ENCODE measurements at regions not wholly inside any gene's neighbourhood (a gene's known extent, or its start where the extent isn't known, plus 50 kb on each side); places are given as distances from the start of the nearest gene placed in this dataset.
"Not testable (repeated sequence)": the region's sequence is repeated elsewhere in the genome, so short reads cannot be mapped to it uniquely, and the experiment has no call there.

DNA sequence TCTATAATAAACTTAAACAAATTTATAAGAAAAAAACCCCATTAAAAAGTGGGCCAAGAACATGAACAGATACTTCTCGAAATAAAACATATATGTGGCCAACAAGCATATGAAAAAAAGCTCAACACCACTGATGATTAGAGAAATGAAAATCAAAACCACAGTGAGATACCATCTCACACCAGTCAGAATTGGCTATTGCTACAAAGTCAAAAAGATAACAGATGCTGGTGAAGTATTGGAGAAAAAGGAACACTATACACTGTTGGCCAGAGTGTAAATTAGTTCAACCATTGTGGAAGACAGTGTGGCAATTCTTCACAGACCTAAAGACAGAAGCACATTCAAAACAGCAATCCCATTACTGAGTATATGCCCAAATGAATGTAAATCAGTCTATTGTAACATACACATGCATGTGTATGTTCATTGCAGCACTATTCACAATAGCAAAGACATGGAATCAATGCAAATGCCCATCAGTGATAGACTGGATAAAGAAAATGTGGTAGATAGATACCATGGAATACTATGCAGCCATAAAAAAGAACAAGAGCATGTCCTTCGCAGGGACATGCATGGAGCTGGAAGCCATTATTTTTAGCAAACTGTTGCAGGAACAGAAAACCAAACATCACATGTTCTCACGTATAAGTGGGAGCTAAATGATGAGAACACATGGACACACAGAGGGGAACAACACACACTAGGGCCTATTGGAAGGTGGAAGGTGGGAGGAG, 313.4 kb downstream of the GATA3 start:
- TF ChIP-seq, protein P1, sequence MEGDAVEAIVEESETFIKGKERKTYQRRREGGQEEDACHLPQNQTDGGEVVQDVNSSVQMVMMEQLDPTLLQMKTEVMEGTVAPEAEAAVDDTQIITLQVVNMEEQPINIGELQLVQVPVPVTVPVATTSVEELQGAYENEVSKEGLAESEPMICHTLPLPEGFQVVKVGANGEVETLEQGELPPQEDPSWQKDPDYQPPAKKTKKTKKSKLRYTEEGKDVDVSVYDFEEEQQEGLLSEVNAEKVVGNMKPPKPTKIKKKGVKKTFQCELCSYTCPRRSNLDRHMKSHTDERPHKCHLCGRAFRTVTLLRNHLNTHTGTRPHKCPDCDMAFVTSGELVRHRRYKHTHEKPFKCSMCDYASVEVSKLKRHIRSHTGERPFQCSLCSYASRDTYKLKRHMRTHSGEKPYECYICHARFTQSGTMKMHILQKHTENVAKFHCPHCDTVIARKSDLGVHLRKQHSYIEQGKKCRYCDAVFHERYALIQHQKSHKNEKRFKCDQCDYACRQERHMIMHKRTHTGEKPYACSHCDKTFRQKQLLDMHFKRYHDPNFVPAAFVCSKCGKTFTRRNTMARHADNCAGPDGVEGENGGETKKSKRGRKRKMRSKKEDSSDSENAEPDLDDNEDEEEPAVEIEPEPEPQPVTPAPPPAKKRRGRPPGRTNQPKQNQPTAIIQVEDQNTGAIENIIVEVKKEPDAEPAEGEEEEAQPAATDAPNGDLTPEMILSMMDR (conservative IDR thresholded peaks at IDR 0.05; ENCODE audit: low read depth, low read length): not testable (repeated sequence)
- TF ChIP-seq RAD21 (IDR thresholded peaks at IDR 0.05; ENCODE audit: low read length); POLR2A (IDR thresholded peaks at IDR 0.05; ENCODE audit: low read depth, low read length); MAZ (IDR thresholded peaks at IDR 0.05; ENCODE audit: borderline replicate concordance, low read depth, low read length); FOS (IDR thresholded peaks at IDR 0.05; ENCODE audit: low read depth, low read length); BHLHE40 (IDR thresholded peaks at IDR 0.05; ENCODE audit: low read depth, low read length); RCOR1 (IDR thresholded peaks at IDR 0.05; ENCODE audit: insufficient replicate concordance, low read length); MXI1 (IDR thresholded peaks at IDR 0.05; ENCODE audit: borderline replicate concordance, low read depth, low read length); SMC3 (IDR thresholded peaks at IDR 0.05; ENCODE audit: low read depth, low read length); CHD1 (IDR thresholded peaks at IDR 0.05; ENCODE audit: low read depth, low read length): not testable (repeated sequence)

All from IMR-90 (cell line).